Left hindlimb (tissue), 1 donor: ENCODE measurements at regions not wholly inside any gene's neighbourhood (a gene's known extent, or its start where the extent isn't known, plus 50 kb on each side); places are given as distances from the start of the nearest gene placed in this dataset.

Experiments used
- DNase-seq: peaks from one replicate; pipeline ENCODE4 v3.0.0-alpha.2; 2018

GRCh38 chr22:48708558-48709245, 1119.0 kb downstream of the BRD1 start:
- peak; percentile 4 for DNase-seq

DNA sequence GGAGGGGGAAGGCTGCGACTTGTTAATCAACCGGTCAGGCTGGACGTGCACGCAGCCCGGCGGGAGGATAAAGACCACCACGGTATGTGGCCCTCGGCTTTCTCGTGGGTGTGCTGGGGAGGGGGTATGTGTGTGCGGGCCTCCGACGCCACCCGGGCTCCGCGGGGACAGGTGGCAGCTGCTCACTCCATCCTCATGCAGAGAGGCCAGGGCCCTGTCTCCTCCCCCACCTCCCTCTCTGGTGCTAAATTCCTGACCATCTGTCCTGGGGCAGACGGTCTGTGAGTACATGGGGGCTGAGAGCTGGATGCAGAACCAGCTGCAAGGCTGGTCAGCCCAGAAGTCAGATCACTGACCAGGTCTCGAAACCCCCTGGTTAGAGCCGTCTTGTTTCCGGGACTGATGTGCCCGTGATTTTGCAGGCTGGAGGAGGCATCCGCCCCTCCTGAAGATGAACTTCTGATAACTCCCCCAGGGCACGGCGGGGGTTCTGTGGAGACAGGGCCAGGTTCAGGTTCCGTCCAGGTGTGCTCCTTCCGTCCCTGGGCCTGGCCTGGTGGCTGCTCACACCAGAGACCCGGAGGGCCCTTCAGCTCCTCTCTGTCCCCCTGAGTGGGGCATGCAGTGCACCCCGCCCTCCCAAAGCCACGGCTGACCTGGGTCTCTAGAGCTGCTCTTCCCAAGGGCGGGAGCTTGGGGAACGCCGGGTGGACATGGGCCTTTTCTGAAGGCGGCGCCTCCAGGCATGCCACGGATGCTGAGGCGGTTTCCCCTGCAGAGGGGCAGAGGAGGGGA, 1119.7 kb downstream of the BRD1 start:
- peak; percentile 8 for DNase-seq

- DNase-seq, result peak; percentile 28
These were observed 1120.5 kb downstream of the BRD1 start for GRCh38 chr22:48706934-48707762.

DNA sequence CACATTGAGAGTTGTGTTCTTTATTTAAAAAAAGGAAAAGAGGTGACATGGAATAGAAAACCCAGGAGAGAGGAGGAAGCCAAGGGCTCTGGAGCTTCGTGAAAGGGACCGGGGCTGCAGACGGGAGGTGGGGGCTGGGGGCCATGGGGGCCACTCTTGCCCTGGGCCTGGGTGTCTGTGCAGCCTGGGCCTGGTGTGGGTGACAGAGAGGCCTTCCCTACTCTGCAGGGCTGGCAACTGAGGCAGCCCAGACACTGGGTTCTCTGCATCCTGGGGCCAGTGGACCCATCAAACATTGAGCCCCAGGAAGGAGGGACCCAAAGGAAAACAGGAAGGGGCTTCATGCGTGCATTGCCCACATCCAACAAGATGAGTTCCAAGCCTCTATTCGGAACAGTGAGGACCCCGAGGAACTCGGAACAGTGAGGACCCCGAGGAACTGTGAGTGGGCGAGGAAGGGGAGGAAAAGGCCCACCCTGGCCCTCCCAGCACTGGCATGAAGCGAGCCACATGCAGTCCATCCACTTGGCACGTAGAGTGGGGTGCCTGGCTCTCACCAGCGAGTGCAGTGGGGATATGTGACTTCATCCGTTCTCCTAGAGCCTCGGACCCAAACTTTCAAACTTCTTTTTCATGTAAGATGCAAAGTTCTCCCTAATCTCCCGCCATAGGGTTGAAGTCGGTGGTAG, 1121.6 kb downstream of the BRD1 start:
- DNase-seq, result peak; percentile 2

DNA sequence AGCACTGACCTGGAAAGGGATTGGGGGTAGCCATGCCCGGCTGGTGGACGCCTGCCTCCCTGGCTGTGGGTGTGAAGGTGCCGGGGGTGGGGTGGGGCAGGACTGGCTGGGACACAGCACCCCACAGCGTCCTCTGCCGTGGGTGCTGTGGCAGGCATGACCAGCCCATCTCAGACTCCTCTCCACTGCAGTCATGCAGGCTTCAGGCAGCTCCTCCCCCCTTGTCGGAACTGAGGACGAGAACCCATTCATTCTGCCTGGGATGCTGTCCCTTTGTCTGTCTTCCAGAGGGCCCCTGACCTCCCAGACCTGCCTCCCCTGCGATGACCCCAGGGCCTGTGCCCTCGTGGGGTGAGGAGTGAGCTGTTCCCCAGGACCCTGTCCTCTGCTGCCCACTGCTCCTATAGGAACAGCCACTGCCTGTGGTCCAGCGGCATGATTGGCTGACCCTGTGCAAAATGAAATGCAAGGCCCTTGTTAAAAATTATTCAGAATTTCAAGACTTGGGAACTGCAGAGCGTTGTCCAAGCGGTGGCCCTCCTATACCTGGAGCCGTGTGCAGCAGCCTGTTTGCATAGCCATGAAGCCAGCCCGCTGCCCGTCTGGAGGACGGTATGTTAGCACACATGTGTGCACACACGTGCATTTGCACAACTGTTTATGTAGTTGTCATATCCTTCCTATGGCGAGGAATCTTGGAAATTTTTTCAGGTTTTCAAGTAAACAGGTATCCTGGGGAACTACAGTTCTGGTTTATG, 1122.3 kb downstream of the BRD1 start:
- DNase-seq, result no peak

DNA sequence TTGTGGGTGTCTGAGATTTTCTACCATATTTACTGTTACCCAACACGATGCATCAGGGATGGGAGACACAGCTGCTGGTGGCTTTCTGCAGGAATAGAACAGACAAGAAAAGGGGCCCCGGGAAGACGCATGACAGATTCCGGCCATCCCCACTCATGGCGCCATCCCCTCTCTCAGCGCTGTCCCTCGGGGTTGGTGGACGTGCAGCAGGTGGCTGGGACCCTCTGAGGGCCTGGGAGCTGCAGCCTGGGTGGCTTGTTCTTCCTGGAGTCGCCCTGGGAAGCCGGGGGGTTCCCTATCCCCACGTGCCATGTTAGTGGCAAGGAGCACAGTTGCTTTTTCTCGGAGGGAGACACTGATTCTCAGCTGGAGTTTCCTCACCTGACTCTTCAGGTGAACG, 1123.3 kb downstream of the BRD1 start:
- peak; percentile 2 for DNase-seq

DNA sequence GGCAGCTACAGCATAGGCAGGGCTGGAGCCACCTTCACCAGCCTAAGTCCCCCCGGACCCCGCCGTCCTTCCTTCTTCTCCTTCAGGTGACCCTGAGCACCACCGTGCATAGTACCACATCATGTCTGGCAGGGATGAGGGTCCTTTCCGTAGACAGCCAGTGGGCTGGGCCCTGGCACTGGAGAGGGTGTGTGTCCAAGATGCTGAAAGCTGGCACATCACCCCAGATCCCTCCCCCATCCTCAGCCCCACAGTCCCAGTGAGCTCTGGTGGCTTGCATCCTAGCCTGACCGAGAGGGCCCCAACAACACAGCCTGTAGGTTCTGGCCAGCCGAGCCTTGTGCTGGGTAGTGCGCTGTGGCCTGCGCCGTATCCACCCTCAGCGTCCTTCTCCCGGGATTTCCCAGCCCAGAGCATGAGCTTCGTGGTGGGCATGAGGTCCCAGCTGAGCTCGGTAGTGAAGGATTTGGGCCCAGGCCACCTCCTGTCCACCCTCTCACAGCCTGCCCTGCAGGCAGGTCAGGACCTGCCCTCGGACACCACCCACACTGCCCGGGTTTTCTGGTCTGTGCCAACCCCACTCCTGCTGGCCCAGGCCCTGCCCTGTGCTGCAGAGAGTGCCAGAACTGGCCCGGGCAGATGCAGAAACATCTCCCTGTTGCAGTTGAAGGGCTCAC, 1124.3 kb downstream of the BRD1 start:
- peak; percentile 36 for DNase-seq

- peak; percentile 68 for DNase-seq
These were observed 1125.0 kb downstream of the BRD1 start for GRCh38 chr22:48702573-48703264.

DNA sequence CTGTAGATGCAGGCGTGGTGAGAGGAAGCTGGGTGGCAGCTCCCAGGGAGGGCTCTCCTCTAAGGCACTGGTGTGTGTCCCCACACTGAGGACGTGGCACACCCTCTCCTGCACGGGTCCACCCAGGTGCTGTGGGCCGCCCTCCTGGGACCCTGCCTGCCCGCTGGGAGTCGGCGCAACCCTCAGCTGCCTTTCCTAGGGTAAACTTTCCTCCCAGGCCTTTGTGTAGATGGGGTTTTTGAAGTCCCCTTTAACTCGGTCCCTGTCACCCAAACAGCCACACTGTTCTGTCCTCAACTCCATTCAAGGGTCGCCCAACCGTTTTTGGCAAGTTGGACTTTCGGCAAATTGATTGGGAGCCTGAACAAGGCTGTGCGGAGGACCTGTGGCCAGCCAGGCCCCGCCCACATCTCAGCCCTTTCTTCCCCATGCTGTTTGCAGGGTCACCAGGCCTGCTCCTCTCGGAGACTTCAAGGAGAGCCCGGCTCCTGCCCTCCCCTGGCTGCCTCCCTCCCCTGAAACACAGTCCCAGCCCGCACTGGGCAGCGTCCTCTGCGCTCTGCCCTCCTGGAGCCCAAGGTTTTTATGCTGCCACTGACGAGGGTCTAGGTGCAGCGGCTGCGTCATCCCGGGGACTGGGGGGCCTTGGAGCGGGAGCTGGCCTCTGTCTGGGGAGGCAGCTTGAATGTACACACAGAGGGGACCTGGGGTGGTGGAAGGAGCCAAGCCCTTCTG, 1126.2 kb downstream of the BRD1 start:
- DNase-seq, result no peak

DNA sequence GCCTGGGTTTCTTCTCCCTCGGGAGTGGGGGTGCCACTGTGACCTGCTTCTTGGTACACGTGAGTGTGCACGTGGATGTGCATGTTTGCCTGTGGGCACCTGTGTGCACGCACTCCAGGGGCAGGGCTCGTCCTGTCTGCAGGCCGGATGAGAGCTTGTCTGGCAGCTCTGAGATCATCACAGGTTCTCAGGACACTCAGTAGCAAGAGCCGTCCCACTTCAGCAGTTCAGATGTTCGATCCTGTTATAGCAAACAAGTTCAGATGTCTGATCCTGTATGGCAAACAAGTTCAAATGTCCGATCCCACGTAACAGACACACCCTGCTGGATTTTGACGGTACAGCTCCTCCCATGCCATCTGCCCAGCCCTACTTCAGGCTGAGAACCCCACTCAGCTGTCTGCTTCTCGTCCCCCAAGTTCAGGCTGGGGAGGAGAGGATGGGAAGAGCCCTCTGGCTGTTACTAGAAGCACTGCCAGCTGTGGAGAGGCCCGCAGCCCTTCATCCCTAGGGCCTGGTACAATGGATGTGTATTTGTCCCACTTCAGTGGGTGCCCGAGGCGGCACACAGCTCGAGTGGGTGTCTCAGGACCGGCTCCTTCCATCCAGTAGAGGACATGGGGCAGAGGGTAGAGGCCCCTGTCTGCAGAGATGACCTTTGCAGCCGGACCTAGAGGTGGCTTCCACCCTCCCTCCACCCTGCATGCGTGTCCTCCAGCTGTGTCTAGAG, 1126.9 kb downstream of the BRD1 start:
- no peak for DNase-seq

DNA sequence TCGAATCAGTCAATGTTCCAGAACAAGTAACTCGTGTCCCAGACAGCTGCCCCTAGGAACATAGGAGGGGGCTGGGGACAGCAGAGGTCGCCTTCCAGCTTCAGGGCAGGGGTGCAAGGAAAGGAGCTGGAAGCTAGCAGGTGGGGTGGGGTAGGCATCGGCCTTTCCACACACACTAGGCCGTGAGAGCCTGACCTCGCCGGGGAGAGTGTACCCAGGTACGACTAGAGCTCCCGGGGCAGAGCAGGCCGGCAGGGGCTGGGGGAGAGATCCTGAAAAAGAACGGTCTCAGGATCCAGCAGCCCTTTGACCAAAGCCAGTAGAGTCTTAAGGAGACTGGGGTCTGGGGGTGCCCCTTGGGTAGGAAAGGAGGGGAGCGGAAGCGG, 1127.5 kb downstream of the BRD1 start:
- no peak for DNase-seq

- no peak for DNase-seq
These were observed 1128.2 kb downstream of the BRD1 start for GRCh38 chr22:48699511-48699910.

DNA sequence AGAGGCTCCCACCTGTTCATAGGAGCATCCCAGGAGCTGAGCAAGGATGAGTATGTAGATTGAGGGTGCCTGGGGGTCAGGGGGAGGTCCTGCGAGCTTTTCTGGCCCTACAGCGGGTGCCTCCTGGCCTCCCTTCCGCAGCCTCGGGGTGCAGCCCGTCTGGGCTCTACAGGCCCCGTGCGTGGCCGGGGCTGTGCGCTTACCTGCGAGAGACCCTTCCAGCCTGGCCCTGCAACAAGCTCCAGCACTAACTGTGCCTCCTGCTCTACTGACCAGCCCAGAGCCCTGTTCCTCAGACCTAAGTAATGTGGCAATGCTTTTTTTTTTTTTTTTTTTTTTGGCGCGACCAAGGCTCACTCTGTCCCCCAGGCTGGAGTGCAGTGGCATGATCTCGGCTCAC, 1129.1 kb downstream of the BRD1 start:
- DNase-seq, result no peak

- no peak for DNase-seq
These were observed 1129.9 kb downstream of the BRD1 start for GRCh38 chr22:48697694-48698276.

DNA sequence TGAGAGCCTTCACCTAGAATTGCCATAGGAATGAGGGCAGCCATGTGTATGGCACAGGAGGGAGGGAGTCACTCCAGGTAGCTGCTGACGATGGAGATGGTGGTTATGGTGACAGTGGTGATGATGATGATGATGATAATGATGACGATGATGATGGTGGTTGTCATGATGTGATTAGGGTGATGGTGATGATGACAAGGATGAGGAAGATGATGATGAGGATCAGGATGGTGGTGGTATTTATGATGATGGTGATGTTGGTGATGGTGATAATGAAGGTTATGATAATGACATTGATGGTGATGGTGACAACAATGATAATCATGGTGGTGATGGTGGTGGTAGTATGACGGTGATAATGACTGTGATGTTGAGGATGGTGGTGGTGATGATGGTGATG, 1130.5 kb downstream of the BRD1 start:
- DNase-seq, result no peak

- no peak for DNase-seq
These were observed 1131.3 kb downstream of the BRD1 start for GRCh38 chr22:48696371-48696770.

- DNase-seq, result no peak
These were observed 1131.9 kb downstream of the BRD1 start for GRCh38 chr22:48695731-48696305.

DNA sequence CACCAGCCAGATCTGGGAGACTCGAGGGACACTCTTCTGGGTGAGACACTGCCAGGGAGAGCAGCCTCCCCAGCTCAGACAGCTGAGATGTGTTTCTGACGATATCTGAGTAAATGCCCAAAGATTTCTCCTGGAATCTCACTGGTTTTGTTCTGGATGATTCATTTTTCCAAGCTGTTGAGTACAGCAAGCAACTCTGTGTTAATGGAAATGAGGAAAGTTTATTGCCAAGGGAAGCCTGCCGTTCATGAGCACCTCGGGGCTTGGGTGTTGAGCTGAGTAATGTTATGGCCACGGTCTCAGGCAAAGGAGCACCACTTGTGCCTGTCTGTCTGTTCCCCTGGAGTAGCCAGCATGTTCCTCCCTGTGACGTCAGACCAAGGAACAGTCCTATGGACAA, 1132.4 kb downstream of the BRD1 start:
- no peak for DNase-seq
